Fibroblast of the aortic adventitia (primary cell): ENCODE measurements at regions not wholly inside any gene's neighbourhood (a gene's known extent, or its start where the extent isn't known, plus 50 kb on each side); places are given as distances from the start of the nearest gene placed in this dataset.

Experiments
- DNase-seq: peaks from one replicate; pipeline ENCODE4 v3.0.0-alpha.2; 2010; ENCODE audit warnings: low read depth
- H3K4me3 ChIP-seq: 2 replicates; pipeline ENCODE4 v1.5.1; 2011; ENCODE audit warnings: low read depth, mild to moderate bottlenecking, control low read depth, low read length, moderate library complexity
- CTCF ChIP-seq: IDR thresholded peaks from 2 replicates; pipeline ENCODE4 v1.5.1; 2011; ENCODE audit warnings: mild to moderate bottlenecking, low read length, control low read depth, inconsistent platforms; ENCODE audit not compliant: insufficient read depth

GRCh38 chr17:65467156-65467555 is 94.3 kb downstream of the AXIN2 start:
- no peak overlapping the region for H3K4me3 ChIP-seq
- no peak for TF ChIP-seq CTCF
- DNase-seq: no peak

GRCh38 chr17:65466547-65466946 is 94.9 kb downstream of the AXIN2 start:
- TF ChIP-seq CTCF: no peak
- no peak for DNase-seq
- H3K4me3 ChIP-seq: no peak overlapping the region

- TF ChIP-seq CTCF: no peak
- peak; percentile 86 for DNase-seq
- H3K4me3 ChIP-seq: no peak overlapping the region
These were observed 98.2 kb downstream of the AXIN2 start for GRCh38 chr17:65463242-65463641.

- TF ChIP-seq CTCF: no peak
- DNase-seq: no peak
- no peak overlapping the region for H3K4me3 ChIP-seq
These were observed 101.6 kb downstream of the AXIN2 start for GRCh38 chr17:65459677-65460347.

- DNase-seq: no peak
- TF ChIP-seq CTCF: no peak
- no peak overlapping the region for H3K4me3 ChIP-seq
These were observed 103.7 kb downstream of the AXIN2 start for GRCh38 chr17:65457635-65458257.

GRCh38 chr17:65457183-65457582 is 104.3 kb downstream of the AXIN2 start:
- H3K4me3 ChIP-seq: no peak overlapping the region
- DNase-seq: no peak
- TF ChIP-seq CTCF: no peak
